ENCODE measurements at regions not wholly inside any gene's neighbourhood (a gene's known extent, or its start where the extent isn't known, plus 50 kb on each side); places are given as distances from the start of the nearest gene placed in this dataset.

GRCh38 chr12:127546721-127547505 lies 720.1 kb upstream of the TMEM132C start:
- Mint-ChIP-seq H3K27me3 (no peaks in the 10 kb centered on the region), H3K9me3 (ENCODE audit: low read depth) (peaks cover 6% of the 10 kb centered on the region), H3K4me3 (ENCODE audit: low read depth) (no peak overlapping the region), H3K4me1 (ENCODE audit: low read depth) (peaks cover 15% of the 10 kb centered on the region), H3K36me3 (ENCODE audit: insufficient read depth) (no peaks in the 10 kb centered on the region), H3K27ac (no peak overlapping the region)
- DNase-seq (ENCODE audit: low spot score, unreplicated experiment): no peak
- no peak for TF ChIP-seq CTCF (IDR thresholded peaks at IDR 0.05; ENCODE audit: unreplicated experiment)

- peaks cover 3% of the 10 kb centered on the region for H3K4me1 Mint-ChIP-seq (ENCODE audit: low read depth)
- peaks cover 14% of the 10 kb centered on the region for H3K9me3 Mint-ChIP-seq (ENCODE audit: low read depth)
- no peak overlapping the region for H3K27ac Mint-ChIP-seq
- no peaks in the 10 kb centered on the region for H3K36me3 Mint-ChIP-seq (ENCODE audit: insufficient read depth)
- no peak overlapping the region for H3K4me3 Mint-ChIP-seq (ENCODE audit: low read depth)
- no peaks in the 10 kb centered on the region for H3K27me3 Mint-ChIP-seq
- no peak for TF ChIP-seq CTCF (IDR thresholded peaks at IDR 0.05; ENCODE audit: unreplicated experiment)
- no peak for DNase-seq (ENCODE audit: low spot score, unreplicated experiment)
Measured at GRCh38 chr12:127548123-127548553, 718.8 kb upstream of the TMEM132C start.

- Mint-ChIP-seq H3K27ac (no peak overlapping the region), H3K4me1 (ENCODE audit: low read depth) (peaks cover 3% of the 10 kb centered on the region), H3K27me3 (no peaks in the 10 kb centered on the region), H3K36me3 (ENCODE audit: insufficient read depth) (no peaks in the 10 kb centered on the region), H3K4me3 (ENCODE audit: low read depth) (no peak overlapping the region), H3K9me3 (ENCODE audit: low read depth) (peaks cover 11% of the 10 kb centered on the region)
- DNase-seq (ENCODE audit: low spot score, unreplicated experiment): no peak
- no peak for TF ChIP-seq CTCF (IDR thresholded peaks at IDR 0.05; ENCODE audit: unreplicated experiment)
Measured at GRCh38 chr12:127550271-127550670, 716.7 kb upstream of the TMEM132C start.

- H3K4me3 Mint-ChIP-seq (ENCODE audit: low read depth): no peak overlapping the region
- H3K27ac Mint-ChIP-seq: no peak overlapping the region
- H3K4me1 Mint-ChIP-seq (ENCODE audit: low read depth): peaks cover 3% of the 10 kb centered on the region
- DNase-seq (ENCODE audit: low spot score, unreplicated experiment): no peak
- no peak for TF ChIP-seq CTCF (IDR thresholded peaks at IDR 0.05; ENCODE audit: unreplicated experiment)
- H3K27me3 Mint-ChIP-seq: no peaks in the 10 kb centered on the region
- H3K9me3 Mint-ChIP-seq (ENCODE audit: low read depth): peaks cover 11% of the 10 kb centered on the region
- no peaks in the 10 kb centered on the region for H3K36me3 Mint-ChIP-seq (ENCODE audit: insufficient read depth)
Measured at GRCh38 chr12:127552838-127553237, 714.1 kb upstream of the TMEM132C start.

GRCh38 chr12:127555071-127555470 lies 711.9 kb upstream of the TMEM132C start:
- no peak for DNase-seq (ENCODE audit: low spot score, unreplicated experiment)
- H3K4me1 Mint-ChIP-seq (ENCODE audit: low read depth): peaks cover 6% of the 10 kb centered on the region
- no peaks in the 10 kb centered on the region for H3K36me3 Mint-ChIP-seq (ENCODE audit: insufficient read depth)
- H3K27ac Mint-ChIP-seq: no peak overlapping the region
- no peak for TF ChIP-seq CTCF (IDR thresholded peaks at IDR 0.05; ENCODE audit: unreplicated experiment)
- H3K4me3 Mint-ChIP-seq (ENCODE audit: low read depth): no peak overlapping the region
- H3K27me3 Mint-ChIP-seq: no peaks in the 10 kb centered on the region
- peaks cover 8% of the 10 kb centered on the region for H3K9me3 Mint-ChIP-seq (ENCODE audit: low read depth)

Measured in progenitor cell of endocrine pancreas (in vitro differentiated cells).